Cardiac muscle cell (in vitro differentiated cells and primary cell): ENCODE measurements at regions not wholly inside any gene's neighbourhood (a gene's known extent, or its start where the extent isn't known, plus 50 kb on each side); places are given as distances from the start of the nearest gene placed in this dataset.

Experiments
- DNase-seq, 2 donors: peaks; one replicate each; pipeline versions ENCODE4 v3.0.0 to v3.0.0-alpha.2; 2010 to 2017; ENCODE audit warnings: low read depth in 1 of 2, low spot score in 1 of 2
- H3K27ac ChIP-seq: fragments of 200-600 bp; sonication (generic); 2 replicates; pipeline ENCODE4 v1.5.1; 2016
- H3K27me3 ChIP-seq: fragments of 200-600 bp; sonication (generic); 2 replicates; pipeline ENCODE4 v1.6.0; 2016; ENCODE audit warnings: control low read depth
- H3K36me3 ChIP-seq: fragments of 200-600 bp; sonication (generic); 2 replicates; pipeline ENCODE4 v1.5.1; 2016; ENCODE audit warnings: control low read depth
- H3K4me1 ChIP-seq: fragments of 200-600 bp; sonication (generic); 2 replicates; pipeline ENCODE4 v1.8.1; 2017; ENCODE audit warnings: low read depth, mild to moderate bottlenecking, mixed run types
- H3K4me3 ChIP-seq: fragments of 200-600 bp; sonication (generic); 2 replicates; pipeline ENCODE4 v1.5.1; 2016; ENCODE audit warnings: mild to moderate bottlenecking
- H3K9me3 ChIP-seq: fragments of 200-600 bp; sonication (generic); 2 replicates; pipeline ENCODE4 v1.5.1; 2017; ENCODE audit warnings: low read depth, mild to moderate bottlenecking, control low read depth
- CTCF ChIP-seq: IDR thresholded peaks from 2 replicates; pipeline ENCODE4 v1.5.1; 2012; ENCODE audit warnings: low read depth, mild to moderate bottlenecking, low read length

- H3K4me3 ChIP-seq, result no peak overlapping the region
- TF ChIP-seq CTCF, result no peak
- H3K4me1 ChIP-seq, result no peaks in the 10 kb centered on the region
- no peaks in the 10 kb centered on the region for H3K9me3 ChIP-seq
- H3K36me3 ChIP-seq, result no peaks in the 10 kb centered on the region
- DNase-seq, result peak in 1 of 2 donors; percentile 12
- no peak overlapping the region for H3K27ac ChIP-seq
- H3K27me3 ChIP-seq, result no peaks in the 10 kb centered on the region
Measured at GRCh38 chr6:11346516-11346915, 114.0 kb upstream of the NEDD9 start.

GRCh38 chr6:11345536-11345935, 113.1 kb upstream of the NEDD9 start:
- H3K27ac ChIP-seq, result no peak overlapping the region
- no peak for TF ChIP-seq CTCF
- no peaks in the 10 kb centered on the region for H3K9me3 ChIP-seq
- no peaks in the 10 kb centered on the region for H3K27me3 ChIP-seq
- no peaks in the 10 kb centered on the region for H3K4me1 ChIP-seq
- DNase-seq, result no peak
- H3K4me3 ChIP-seq, result no peak overlapping the region
- H3K36me3 ChIP-seq, result no peaks in the 10 kb centered on the region

- H3K27me3 ChIP-seq, result no peaks in the 10 kb centered on the region
- no peaks in the 10 kb centered on the region for H3K4me1 ChIP-seq
- no peak overlapping the region for H3K4me3 ChIP-seq
- TF ChIP-seq CTCF, result no peak
- H3K9me3 ChIP-seq, result no peaks in the 10 kb centered on the region
- DNase-seq, result no peak
- no peak overlapping the region for H3K27ac ChIP-seq
- H3K36me3 ChIP-seq, result no peaks in the 10 kb centered on the region
Measured at GRCh38 chr6:11343963-11344723, 111.7 kb upstream of the NEDD9 start.

- no peak overlapping the region for H3K4me3 ChIP-seq
- no peaks in the 10 kb centered on the region for H3K27me3 ChIP-seq
- no peaks in the 10 kb centered on the region for H3K9me3 ChIP-seq
- TF ChIP-seq CTCF, result no peak
- peak in 1 of 2 donors; percentile 59 for DNase-seq
- no peaks in the 10 kb centered on the region for H3K36me3 ChIP-seq
- no peaks in the 10 kb centered on the region for H3K4me1 ChIP-seq
- H3K27ac ChIP-seq, result no peak overlapping the region
Measured at GRCh38 chr6:11341867-11342266, 109.4 kb upstream of the NEDD9 start.

- DNase-seq, result no peak
- Histone ChIP-seq H3K4me3 (no peak overlapping the region), H3K27ac (no peak overlapping the region), H3K4me1 (no peaks in the 10 kb centered on the region), H3K36me3 (no peaks in the 10 kb centered on the region), H3K27me3 (no peaks in the 10 kb centered on the region), H3K9me3 (no peaks in the 10 kb centered on the region)
- no peak for TF ChIP-seq CTCF
Measured at GRCh38 chr6:11341303-11341702, 108.8 kb upstream of the NEDD9 start.
